ENCODE measurements at regions not wholly inside any gene's neighbourhood (a gene's known extent, or its start where the extent isn't known, plus 50 kb on each side); places are given as distances from the start of the nearest gene placed in this dataset.

DNA sequence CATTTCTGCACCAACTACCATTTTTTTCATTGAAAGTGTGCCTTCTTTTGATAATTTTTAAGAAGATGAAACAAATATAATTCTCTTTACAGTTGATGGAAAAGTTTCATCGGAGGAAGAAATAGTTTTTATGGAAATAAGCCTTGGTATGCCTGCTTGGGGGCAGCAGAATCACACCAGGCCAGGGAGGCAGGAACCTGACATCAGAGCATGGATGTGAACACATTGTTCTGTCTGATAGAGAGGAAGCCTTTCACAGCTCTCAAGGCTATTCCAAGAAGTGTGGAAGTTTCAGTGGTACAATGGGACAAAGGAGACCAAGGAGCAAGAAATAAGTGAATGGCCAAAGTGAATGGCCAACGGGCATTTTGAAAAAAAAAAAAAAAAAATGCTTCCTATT, 162.2 kb upstream of the KCNK2 start (continued):
- TF ChIP-seq, protein P1, sequence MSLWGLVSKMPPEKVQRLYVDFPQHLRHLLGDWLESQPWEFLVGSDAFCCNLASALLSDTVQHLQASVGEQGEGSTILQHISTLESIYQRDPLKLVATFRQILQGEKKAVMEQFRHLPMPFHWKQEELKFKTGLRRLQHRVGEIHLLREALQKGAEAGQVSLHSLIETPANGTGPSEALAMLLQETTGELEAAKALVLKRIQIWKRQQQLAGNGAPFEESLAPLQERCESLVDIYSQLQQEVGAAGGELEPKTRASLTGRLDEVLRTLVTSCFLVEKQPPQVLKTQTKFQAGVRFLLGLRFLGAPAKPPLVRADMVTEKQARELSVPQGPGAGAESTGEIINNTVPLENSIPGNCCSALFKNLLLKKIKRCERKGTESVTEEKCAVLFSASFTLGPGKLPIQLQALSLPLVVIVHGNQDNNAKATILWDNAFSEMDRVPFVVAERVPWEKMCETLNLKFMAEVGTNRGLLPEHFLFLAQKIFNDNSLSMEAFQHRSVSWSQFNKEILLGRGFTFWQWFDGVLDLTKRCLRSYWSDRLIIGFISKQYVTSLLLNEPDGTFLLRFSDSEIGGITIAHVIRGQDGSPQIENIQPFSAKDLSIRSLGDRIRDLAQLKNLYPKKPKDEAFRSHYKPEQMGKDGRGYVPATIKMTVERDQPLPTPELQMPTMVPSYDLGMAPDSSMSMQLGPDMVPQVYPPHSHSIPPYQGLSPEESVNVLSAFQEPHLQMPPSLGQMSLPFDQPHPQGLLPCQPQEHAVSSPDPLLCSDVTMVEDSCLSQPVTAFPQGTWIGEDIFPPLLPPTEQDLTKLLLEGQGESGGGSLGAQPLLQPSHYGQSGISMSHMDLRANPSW (CRISPR knock-in tag; conservative IDR thresholded peaks at IDR 0.05; ENCODE audit: low read depth): no peak
- no peak for TF ChIP-seq ELF4 (CRISPR knock-in tag; IDR thresholded peaks at IDR 0.05; ENCODE audit: low read depth)
- no peak for TF ChIP-seq KAT7 (CRISPR knock-in tag; IDR thresholded peaks at IDR 0.05; ENCODE audit: borderline replicate concordance)
- TF ChIP-seq ZNF232 (CRISPR knock-in tag; IDR thresholded peaks at IDR 0.05): no peak
- TF ChIP-seq, protein P2, sequence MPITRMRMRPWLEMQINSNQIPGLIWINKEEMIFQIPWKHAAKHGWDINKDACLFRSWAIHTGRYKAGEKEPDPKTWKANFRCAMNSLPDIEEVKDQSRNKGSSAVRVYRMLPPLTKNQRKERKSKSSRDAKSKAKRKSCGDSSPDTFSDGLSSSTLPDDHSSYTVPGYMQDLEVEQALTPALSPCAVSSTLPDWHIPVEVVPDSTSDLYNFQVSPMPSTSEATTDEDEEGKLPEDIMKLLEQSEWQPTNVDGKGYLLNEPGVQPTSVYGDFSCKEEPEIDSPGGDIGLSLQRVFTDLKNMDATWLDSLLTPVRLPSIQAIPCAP (CRISPR knock-in tag; IDR thresholded peaks at IDR 0.05): no peak
- TF ChIP-seq, protein P3, sequence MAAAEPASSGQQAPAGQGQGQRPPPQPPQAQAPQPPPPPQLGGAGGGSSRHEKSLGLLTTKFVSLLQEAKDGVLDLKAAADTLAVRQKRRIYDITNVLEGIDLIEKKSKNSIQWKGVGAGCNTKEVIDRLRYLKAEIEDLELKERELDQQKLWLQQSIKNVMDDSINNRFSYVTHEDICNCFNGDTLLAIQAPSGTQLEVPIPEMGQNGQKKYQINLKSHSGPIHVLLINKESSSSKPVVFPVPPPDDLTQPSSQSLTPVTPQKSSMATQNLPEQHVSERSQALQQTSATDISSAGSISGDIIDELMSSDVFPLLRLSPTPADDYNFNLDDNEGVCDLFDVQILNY (CRISPR knock-in tag; IDR thresholded peaks at IDR 0.05): no peak
- TF ChIP-seq RORB (CRISPR knock-in tag; IDR thresholded peaks at IDR 0.05): no peak
- no peak for TF ChIP-seq GABPB1 (CRISPR knock-in tag; IDR thresholded peaks at IDR 0.05)
- no peak for TF ChIP-seq ZBTB21 (CRISPR knock-in tag; IDR thresholded peaks at IDR 0.05; ENCODE audit: borderline replicate concordance)
- no peak for TF ChIP-seq TEAD1 (CRISPR knock-in tag; IDR thresholded peaks at IDR 0.05)
- TF ChIP-seq ESRRA (CRISPR knock-in tag; IDR thresholded peaks at IDR 0.05; ENCODE audit: borderline replicate concordance): no peak
- TF ChIP-seq ZNF317 (CRISPR knock-in tag; IDR thresholded peaks at IDR 0.05; ENCODE audit: borderline replicate concordance, low read depth): no peak
- TF ChIP-seq GRHL2 (CRISPR knock-in tag; IDR thresholded peaks at IDR 0.05; ENCODE audit: insufficient replicate concordance, severe bottlenecking): no peak
- TF ChIP-seq, protein P4, sequence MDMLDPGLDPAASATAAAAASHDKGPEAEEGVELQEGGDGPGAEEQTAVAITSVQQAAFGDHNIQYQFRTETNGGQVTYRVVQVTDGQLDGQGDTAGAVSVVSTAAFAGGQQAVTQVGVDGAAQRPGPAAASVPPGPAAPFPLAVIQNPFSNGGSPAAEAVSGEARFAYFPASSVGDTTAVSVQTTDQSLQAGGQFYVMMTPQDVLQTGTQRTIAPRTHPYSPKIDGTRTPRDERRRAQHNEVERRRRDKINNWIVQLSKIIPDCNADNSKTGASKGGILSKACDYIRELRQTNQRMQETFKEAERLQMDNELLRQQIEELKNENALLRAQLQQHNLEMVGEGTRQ (CRISPR knock-in tag; IDR thresholded peaks at IDR 0.05): no peak
- no peak for TF ChIP-seq NR1H2 (CRISPR knock-in tag; IDR thresholded peaks at IDR 0.05)

DNA sequence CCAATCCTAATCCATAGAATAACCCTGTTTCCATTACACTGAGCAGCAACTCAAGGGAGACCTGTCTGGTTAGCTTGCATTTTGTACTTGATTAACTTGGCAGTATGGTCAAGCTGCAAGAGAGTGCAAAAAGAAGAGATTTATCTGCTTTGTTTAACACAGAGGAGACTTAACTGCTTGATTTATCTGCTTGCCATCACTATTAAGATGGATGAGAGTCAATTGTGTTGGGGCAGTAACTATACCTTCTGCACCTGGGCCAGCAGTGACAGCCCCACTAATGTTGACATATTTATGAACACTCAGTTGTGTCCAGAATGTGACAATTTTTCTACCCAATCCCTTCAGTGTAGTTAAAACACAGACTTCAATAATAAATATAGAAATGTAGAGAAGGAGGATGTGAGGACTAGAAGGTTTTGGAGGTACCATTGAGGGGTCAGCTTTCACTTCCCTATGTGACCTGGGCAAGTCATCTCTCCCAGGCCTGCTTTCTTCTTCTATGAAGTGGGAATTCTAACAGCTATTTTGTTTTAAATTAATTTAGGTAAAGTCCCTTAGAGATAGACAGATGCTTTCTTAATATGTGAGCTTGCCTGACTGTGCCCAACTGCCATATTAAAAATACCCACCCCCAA, 159.1 kb upstream of the KCNK2 start:
- TF ChIP-seq ESRRA (CRISPR knock-in tag; IDR thresholded peaks at IDR 0.05; ENCODE audit: borderline replicate concordance) (no peak), ZBTB21 (CRISPR knock-in tag; IDR thresholded peaks at IDR 0.05; ENCODE audit: borderline replicate concordance) (no peak), NFATC4 (CRISPR knock-in tag; IDR thresholded peaks at IDR 0.05) (no peak), HMGA2 (CRISPR knock-in tag; IDR thresholded peaks at IDR 0.05) (no peak), MYBL2 (CRISPR knock-in tag; IDR thresholded peaks at IDR 0.05) (no peak), TEAD1 (CRISPR knock-in tag; IDR thresholded peaks at IDR 0.05) (no peak), FOXJ3 (CRISPR knock-in tag; IDR thresholded peaks at IDR 0.05; ENCODE audit: borderline replicate concordance) (no peak), CBFB (CRISPR knock-in tag; IDR thresholded peaks at IDR 0.05; ENCODE audit: low read depth) (no peak), RELA (CRISPR knock-in tag; IDR thresholded peaks at IDR 0.05; ENCODE audit: borderline replicate concordance) (no peak), ZNF219 (CRISPR knock-in tag; IDR thresholded peaks at IDR 0.05; ENCODE audit: borderline replicate concordance) (no peak), ETV6 (CRISPR knock-in tag; IDR thresholded peaks at IDR 0.05) (no peak), ZNF138 (CRISPR knock-in tag; conservative IDR thresholded peaks at IDR 0.05) (no peak)
- TF ChIP-seq, protein P5, sequence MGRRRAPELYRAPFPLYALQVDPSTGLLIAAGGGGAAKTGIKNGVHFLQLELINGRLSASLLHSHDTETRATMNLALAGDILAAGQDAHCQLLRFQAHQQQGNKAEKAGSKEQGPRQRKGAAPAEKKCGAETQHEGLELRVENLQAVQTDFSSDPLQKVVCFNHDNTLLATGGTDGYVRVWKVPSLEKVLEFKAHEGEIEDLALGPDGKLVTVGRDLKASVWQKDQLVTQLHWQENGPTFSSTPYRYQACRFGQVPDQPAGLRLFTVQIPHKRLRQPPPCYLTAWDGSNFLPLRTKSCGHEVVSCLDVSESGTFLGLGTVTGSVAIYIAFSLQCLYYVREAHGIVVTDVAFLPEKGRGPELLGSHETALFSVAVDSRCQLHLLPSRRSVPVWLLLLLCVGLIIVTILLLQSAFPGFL (CRISPR knock-in tag; IDR thresholded peaks at IDR 0.05; ENCODE audit: borderline replicate concordance): no peak
- TF ChIP-seq, protein P6, sequence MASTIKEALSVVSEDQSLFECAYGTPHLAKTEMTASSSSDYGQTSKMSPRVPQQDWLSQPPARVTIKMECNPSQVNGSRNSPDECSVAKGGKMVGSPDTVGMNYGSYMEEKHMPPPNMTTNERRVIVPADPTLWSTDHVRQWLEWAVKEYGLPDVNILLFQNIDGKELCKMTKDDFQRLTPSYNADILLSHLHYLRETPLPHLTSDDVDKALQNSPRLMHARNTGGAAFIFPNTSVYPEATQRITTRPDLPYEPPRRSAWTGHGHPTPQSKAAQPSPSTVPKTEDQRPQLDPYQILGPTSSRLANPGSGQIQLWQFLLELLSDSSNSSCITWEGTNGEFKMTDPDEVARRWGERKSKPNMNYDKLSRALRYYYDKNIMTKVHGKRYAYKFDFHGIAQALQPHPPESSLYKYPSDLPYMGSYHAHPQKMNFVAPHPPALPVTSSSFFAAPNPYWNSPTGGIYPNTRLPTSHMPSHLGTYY (CRISPR knock-in tag; IDR thresholded peaks at IDR 0.05): no peak
- TF ChIP-seq, protein P2 (CRISPR knock-in tag; IDR thresholded peaks at IDR 0.05): no peak
- TF ChIP-seq, protein P4 (CRISPR knock-in tag; IDR thresholded peaks at IDR 0.05): no peak
- no peaks in the 10 kb centered on the region for H3K27me3 Mint-ChIP-seq (ENCODE audit: low read depth)
- ATAC-seq (no peak), DNase-seq (ENCODE audit: low spot score) (no peak)
- ChIA-PET POLR2A (no interaction called here), CTCF (no interaction called here)
- H3K4me1 Mint-ChIP-seq: no peaks in the 10 kb centered on the region
- H3K4me3 Mint-ChIP-seq: no peak overlapping the region
- H3K27ac Mint-ChIP-seq: no peak overlapping the region
- H3K36me3 Mint-ChIP-seq: no peaks in the 10 kb centered on the region
- no peaks in the 10 kb centered on the region for H3K9me3 Mint-ChIP-seq

Data from WTC11 (cell line).